ENCODE measurements at regions not wholly inside any gene's neighbourhood (a gene's known extent, or its start where the extent isn't known, plus 50 kb on each side); places are given as distances from the start of the nearest gene placed in this dataset.
"Not testable (repeated sequence)": the region's sequence is repeated elsewhere in the genome, so short reads cannot be mapped to it uniquely, and the experiment has no call there.

DNA sequence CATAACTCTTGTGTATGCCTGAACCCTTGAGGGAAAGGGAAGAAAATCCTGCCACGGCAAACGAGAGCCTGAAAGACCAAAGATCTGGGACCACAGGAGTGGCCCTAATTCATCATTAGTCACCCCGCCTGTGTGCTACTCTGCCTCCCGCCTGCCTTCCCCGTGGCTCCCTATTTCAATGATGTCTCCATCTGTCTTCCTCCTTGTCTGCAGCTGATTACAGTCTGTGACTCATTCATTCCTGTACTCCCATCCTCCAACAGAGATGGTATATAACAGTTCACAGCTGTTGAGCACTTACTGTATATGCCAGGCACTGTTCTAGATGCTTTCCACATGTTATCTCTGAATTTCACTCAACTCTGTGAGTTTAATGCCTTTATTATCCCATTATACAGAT is 96.6 kb downstream of the SEC16B start:
- DNase-seq = no peak
- no peaks in the 10 kb centered on the region for H3K36me3 ChIP-seq (ENCODE audit: low read depth)
- TF ChIP-seq CTCF (IDR thresholded peaks at IDR 0.05) = no peak
- no peaks in the 10 kb centered on the region for H3K9me3 ChIP-seq
- intact Hi-C loops (cut with DNase I, micrococcal nuclease) = no loop called here
- H3K4me3 ChIP-seq = no peak overlapping the region
- peak; percentile 86 for ATAC-seq
- H3K4me1 ChIP-seq (ENCODE audit: low read depth) = no peaks in the 10 kb centered on the region

DNA sequence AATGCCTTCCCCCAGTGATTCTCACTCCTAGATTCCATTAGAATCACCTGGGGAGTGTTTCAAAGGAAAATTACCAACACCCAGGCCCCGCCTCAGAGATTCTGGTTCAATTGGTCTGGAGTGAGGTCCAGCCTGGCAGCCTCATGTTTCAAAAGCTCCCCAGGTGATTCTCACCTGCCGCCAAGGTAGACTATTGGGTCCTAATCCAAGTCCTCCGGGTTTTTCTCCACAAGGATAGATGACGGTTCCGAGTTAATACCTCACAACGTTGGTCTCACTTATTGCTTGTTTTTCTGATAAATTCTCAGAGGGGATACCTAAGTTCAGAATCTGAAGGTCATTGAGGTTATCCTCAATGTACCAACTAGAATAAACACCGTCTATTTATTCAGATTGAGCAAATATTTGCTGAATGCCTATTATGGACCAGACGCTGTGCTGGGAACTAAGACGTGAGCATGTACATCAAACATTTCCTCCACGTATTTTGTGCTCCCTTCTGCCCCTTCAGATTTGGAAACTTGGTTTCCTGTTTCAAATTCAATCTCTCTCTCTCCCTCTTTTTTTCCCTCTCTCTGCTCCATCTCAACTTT is 97.5 kb downstream of the SEC16B start:
- intact Hi-C loops (cut with DNase I, micrococcal nuclease) = no loop called here
- no peak for TF ChIP-seq CTCF (IDR thresholded peaks at IDR 0.05)
- no peak for DNase-seq
- no peaks in the 10 kb centered on the region for H3K36me3 ChIP-seq (ENCODE audit: low read depth)
- H3K4me1 ChIP-seq (ENCODE audit: low read depth) = no peaks in the 10 kb centered on the region
- H3K4me3 ChIP-seq = no peak overlapping the region
- H3K9me3 ChIP-seq = no peaks in the 10 kb centered on the region
- peak; percentile 54 for ATAC-seq

DNA sequence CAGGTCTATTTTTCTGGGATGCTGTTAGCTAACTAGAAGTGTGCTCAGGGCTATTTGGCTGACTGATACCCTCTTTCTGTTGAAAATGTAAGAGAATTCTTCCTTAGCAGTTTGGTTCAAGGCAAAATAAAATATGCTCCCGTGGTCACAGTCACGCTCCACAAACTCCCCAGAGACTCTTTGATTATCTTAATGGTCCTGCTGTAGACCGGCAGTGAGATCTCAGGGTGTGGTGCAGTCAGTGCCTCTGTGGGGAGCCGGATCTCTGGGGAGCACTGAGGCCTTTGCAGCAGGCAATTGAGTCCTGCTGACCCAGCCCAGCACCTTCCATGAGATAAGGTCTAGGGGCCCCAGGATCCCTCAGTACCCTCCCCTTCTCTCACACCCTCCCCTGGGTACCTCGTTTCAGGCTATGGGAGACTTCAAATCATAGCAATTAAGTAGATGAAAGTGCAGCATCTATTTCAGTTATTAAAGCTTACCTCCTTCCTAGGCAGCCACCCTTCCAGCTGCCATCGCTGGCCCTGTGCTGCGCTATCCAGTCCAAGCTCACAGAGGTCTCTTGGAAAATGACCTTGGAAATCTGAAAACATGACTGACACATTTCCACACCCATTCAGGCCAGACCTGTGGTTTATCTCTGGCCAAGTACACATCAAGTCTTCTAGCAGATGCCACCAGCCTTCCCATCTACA is 98.1 kb downstream of the SEC16B start:
- no peak for TF ChIP-seq CTCF (IDR thresholded peaks at IDR 0.05)
- no peak for ATAC-seq
- DNase-seq = no peak
- no peaks in the 10 kb centered on the region for H3K36me3 ChIP-seq (ENCODE audit: low read depth)
- intact Hi-C loops (cut with DNase I, micrococcal nuclease) = no loop called here
- H3K4me1 ChIP-seq (ENCODE audit: low read depth) = no peaks in the 10 kb centered on the region
- H3K4me3 ChIP-seq = no peak overlapping the region
- no peaks in the 10 kb centered on the region for H3K9me3 ChIP-seq

DNA sequence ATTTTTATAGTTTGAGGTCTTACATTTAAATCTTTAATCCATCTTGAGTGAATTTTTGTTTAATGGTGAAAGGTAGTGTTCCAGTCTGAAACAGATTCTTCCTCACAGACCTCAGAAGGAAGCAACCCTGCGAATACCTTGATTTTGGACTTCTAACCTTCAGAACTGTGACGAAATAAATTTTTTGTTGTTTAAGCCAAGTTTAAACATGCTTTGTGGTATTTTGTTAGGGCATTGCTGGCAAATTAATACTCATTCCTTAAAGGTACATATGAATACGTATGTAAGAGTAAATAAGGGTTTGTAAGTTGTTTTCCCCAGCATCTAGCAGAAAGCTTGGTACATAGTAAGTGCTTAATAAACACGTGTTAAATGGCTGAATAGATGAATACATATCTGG is 100.3 kb downstream of the SEC16B start:
- H3K9me3 ChIP-seq = no peaks in the 10 kb centered on the region
- no peak for DNase-seq
- no peak overlapping the region for H3K4me3 ChIP-seq
- H3K4me1 ChIP-seq (ENCODE audit: low read depth) = no peaks in the 10 kb centered on the region
- intact Hi-C loops (cut with DNase I, micrococcal nuclease) = no loop called here
- TF ChIP-seq CTCF (IDR thresholded peaks at IDR 0.05) = no peak
- ATAC-seq = no peak
- H3K36me3 ChIP-seq (ENCODE audit: low read depth) = no peaks in the 10 kb centered on the region

DNA sequence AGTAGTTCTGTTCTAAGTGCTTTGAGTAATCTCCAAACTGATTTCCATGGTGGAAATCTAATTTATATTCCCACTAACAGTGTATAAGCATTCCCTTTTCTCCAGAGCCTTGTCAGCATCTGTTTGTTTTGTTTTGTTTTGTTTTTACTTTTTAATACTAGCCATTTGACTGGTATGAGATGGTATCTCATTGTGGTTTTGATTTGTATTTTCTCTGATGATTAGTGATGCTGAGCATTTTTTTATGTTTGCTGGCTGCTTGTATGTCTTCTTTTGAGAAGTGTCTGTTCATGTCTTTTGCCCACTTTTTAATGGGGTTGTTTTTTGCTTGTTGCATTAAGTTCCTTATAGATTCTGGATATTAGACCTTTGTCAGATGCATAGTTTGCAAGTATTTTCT is 100.8 kb downstream of the SEC16B start:
- not testable (repeated sequence) for H3K4me1 ChIP-seq (ENCODE audit: low read depth); H3K9me3 ChIP-seq; H3K4me3 ChIP-seq

DNA sequence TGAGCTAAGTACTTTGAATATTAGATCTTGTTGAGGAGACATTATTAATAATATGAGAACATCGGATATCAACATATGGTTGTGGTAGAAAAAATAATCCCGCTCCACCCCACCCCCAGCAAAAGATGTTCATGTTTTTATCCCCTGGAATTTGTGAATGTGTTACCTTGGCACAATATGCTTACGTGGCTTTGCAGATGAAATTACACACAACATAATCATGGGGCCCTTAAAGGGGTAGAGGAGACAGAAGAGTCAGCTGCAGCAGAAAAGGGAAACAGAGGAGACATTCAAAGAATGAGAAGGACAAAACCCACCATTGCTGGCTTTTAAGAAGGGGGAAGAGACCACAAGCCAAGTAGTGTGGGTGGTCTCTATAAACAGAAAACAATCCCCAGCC is 104.1 kb downstream of the SEC16B start:
- Histone ChIP-seq H3K36me3 (ENCODE audit: low read depth) (no peaks in the 10 kb centered on the region), H3K4me3 (no peak overlapping the region), H3K4me1 (ENCODE audit: low read depth) (no peaks in the 10 kb centered on the region), H3K9me3 (no peaks in the 10 kb centered on the region)
- intact Hi-C loops (cut with DNase I, micrococcal nuclease) = no loop called here
- no peak for ATAC-seq
- TF ChIP-seq CTCF (IDR thresholded peaks at IDR 0.05) = no peak
- no peak for DNase-seq

More for the DNA sequence above, 100.8 kb downstream of the SEC16B start:
- H3K36me3 ChIP-seq (ENCODE audit: low read depth); DNase-seq; ATAC-seq; intact Hi-C loops (cut with DNase I, micrococcal nuclease): not testable (repeated sequence)
